ENCODE measurements at regions not wholly inside any gene's neighbourhood (a gene's known extent, or its start where the extent isn't known, plus 50 kb on each side); places are given as distances from the start of the nearest gene placed in this dataset.

GRCh38 chr1:199283794-199284193 lies 645.0 kb downstream of the PTPRC start:
- no peak for ATAC-seq (ENCODE audit: insufficient number of reproducible peaks, low FRiP score, low read depth)
- Histone ChIP-seq H3K36me3 (no peaks in the 10 kb centered on the region), H3K9me3 (no peaks in the 10 kb centered on the region), H3K4me1 (ENCODE audit: control insufficient read depth in 1 of 2, low read depth in 2 of 2) (no peaks in the 10 kb centered on the region), H3K4me3 (no peak overlapping the region), H3K27ac (no peak overlapping the region), H3K27me3 (replicated peaks; ENCODE audit: insufficient read depth) (no peaks in the 10 kb centered on the region)
- no peak for TF ChIP-seq CTCF (IDR thresholded peaks at IDR 0.05)
- no peak for DNase-seq (ENCODE audit: low spot score)

DNA sequence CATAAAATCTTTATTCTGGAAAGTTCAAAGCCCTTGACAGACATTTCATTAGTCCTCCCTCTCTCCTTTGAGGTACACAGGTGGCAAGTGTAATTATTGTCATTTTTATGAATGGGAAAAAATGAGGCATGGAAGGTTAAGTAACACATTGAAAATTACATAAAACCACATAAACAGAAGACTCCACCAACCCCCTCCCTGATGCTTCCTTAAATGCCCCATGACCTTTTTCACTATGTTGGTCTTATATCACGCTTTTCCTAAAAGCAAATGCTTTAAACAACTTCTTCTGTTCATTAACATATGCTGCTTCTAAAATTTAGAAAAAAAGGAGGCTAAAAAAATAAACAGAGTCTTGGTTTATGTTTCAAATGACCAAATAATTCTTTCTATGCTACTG lies 648.4 kb downstream of the PTPRC start:
- H3K36me3 ChIP-seq: no peaks in the 10 kb centered on the region
- no peaks in the 10 kb centered on the region for H3K9me3 ChIP-seq
- TF ChIP-seq CTCF (IDR thresholded peaks at IDR 0.05): no peak
- H3K4me3 ChIP-seq: no peak overlapping the region
- H3K4me1 ChIP-seq (ENCODE audit: control insufficient read depth in 1 of 2, low read depth in 2 of 2): no peaks in the 10 kb centered on the region
- DNase-seq (ENCODE audit: low spot score): no peak
- no peak for ATAC-seq (ENCODE audit: insufficient number of reproducible peaks, low FRiP score, low read depth)
- no peak overlapping the region for H3K27ac ChIP-seq
- H3K27me3 ChIP-seq (replicated peaks; ENCODE audit: insufficient read depth): no peaks in the 10 kb centered on the region

GRCh38 chr1:199287647-199288046 lies 648.8 kb downstream of the PTPRC start:
- no peak for DNase-seq (ENCODE audit: low spot score)
- Histone ChIP-seq H3K27ac (no peak overlapping the region), H3K4me1 (ENCODE audit: control insufficient read depth in 1 of 2, low read depth in 2 of 2) (no peaks in the 10 kb centered on the region), H3K36me3 (no peaks in the 10 kb centered on the region), H3K9me3 (no peaks in the 10 kb centered on the region), H3K4me3 (no peak overlapping the region), H3K27me3 (replicated peaks; ENCODE audit: insufficient read depth) (no peaks in the 10 kb centered on the region)
- ATAC-seq (ENCODE audit: insufficient number of reproducible peaks, low FRiP score, low read depth): no peak
- TF ChIP-seq CTCF (IDR thresholded peaks at IDR 0.05): no peak

DNA sequence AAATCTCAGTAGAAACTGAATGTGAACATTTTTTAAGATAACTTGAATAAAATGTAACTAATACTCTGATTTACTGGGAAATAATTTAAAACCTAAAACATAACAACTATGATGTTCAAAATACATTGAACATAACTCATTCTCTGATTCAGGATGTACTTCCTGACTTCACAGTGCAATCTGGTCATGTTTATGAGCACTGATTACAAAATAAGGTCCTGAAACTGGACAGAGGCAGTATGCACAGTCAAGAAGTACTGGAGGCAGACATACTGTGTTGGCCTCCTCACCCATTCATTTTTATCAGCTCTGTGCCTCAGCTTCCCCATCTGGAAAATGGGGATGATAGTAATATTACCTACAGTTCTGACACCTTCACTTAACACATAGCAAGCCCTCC lies 651.3 kb downstream of the PTPRC start:
- TF ChIP-seq CTCF (IDR thresholded peaks at IDR 0.05): no peak
- H3K4me1 ChIP-seq (ENCODE audit: control insufficient read depth in 1 of 2, low read depth in 2 of 2): no peaks in the 10 kb centered on the region

DNA sequence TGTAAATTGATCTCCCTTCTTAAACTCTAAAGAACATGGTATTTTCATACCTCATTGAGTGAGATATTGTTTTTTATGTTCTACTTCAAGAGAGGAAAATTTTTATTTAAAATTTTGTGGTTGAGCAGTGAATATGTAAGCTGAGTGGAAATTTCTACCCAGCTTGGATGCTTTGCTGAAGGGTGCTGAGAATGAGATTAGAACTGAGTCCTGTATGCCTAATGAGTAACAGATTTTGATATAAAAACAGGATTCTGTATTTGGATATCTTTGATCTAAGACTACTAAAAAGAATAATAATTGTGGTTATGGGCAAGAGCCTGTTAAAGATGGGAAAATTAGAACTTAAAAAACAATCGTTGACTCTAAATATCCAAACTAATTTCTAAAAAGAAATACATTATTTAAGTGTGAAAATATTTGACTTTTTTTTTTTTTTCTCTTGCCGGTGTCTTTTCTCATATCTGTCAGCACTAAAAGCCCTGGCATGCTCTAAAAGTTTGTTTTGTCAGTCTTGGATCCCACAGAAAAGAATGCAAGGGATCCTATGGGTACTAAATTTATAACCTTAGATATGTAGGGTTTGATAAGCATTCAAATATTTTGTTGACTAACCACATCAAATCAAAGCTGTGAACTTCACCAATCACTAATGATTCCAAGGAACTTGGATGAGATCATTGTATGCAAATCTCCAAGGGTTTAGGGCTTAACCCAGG lies 652.3 kb downstream of the PTPRC start:
- DNase-seq (ENCODE audit: low spot score): no peak
- Histone ChIP-seq H3K27me3 (replicated peaks; ENCODE audit: insufficient read depth) (no peaks in the 10 kb centered on the region), H3K9me3 (no peaks in the 10 kb centered on the region), H3K36me3 (no peaks in the 10 kb centered on the region), H3K4me3 (no peak overlapping the region), H3K4me1 (ENCODE audit: control insufficient read depth in 1 of 2, low read depth in 2 of 2) (no peaks in the 10 kb centered on the region), H3K27ac (no peak overlapping the region)
- ATAC-seq (ENCODE audit: insufficient number of reproducible peaks, low FRiP score, low read depth): no peak
- no peak for TF ChIP-seq CTCF (IDR thresholded peaks at IDR 0.05)

More for the DNA sequence above, 651.3 kb downstream of the PTPRC start:
- Histone ChIP-seq H3K4me3 (no peak overlapping the region), H3K27me3 (replicated peaks; ENCODE audit: insufficient read depth) (no peaks in the 10 kb centered on the region), H3K27ac (no peak overlapping the region), H3K36me3 (no peaks in the 10 kb centered on the region), H3K9me3 (no peaks in the 10 kb centered on the region)
- no peak for DNase-seq (ENCODE audit: low spot score)
- no peak for ATAC-seq (ENCODE audit: insufficient number of reproducible peaks, low FRiP score, low read depth)

All from thoracic aorta (tissue), 2 donors.